GM19372 (cell line): ENCODE measurements at regions not wholly inside any gene's neighbourhood (a gene's known extent, or its start where the extent isn't known, plus 50 kb on each side); places are given as distances from the start of the nearest gene placed in this dataset.
"Not testable (repeated sequence)": the region's sequence is repeated elsewhere in the genome, so short reads cannot be mapped to it uniquely, and the experiment has no call there.

ENCODE experiments used
- ATAC-seq: cut with Tn5 transposase; IDR thresholded peaks from one replicate; pipeline ENCODE4 v1.9.1; 2021; ENCODE audit warnings: mild to moderate bottlenecking, low read depth, moderate library complexity; ENCODE audit not compliant: unreplicated experiment

- no peak for ATAC-seq
Measured at GRCh38 chr5:40453689-40454088, 226.0 kb upstream of the PTGER4 start.

DNA sequence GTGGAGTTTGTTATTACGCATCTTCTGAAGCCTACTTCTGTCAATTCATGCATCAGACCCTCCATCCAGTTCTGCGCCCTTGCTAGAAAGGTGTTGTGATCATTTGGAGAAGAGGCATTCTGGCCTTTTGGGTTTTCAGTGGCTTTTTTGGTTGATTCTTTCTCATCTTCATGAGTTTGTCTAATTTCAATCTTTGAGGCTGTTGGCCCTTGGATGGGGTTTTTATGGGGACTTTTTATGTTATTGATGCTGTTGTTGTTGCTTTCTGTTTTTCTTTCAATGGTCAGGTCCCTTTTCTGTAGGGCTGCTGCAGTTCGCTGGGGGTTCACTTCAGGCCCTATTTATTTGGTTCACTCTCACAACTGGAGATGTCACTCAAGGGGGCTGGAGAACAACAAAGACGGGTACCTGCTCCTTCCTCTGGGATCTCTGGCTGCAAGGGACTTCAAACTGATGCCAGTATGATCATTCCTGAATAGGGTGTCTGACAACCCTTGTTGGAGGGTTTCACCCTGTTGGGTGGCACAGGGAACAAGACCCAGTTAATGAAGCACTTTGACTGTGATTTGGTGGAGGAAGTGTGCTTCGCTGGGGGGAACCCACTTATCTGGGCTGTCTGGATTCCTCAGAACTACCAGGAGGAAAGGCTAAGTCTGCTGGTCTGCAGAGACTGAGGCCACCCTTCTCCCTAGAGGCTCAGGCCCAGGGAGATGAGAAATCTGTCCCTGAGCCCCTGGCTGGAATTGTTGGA is 226.7 kb upstream of the PTGER4 start:
- no peak for ATAC-seq

- ATAC-seq: no peak
Measured at GRCh38 chr5:40447438-40447837, 232.3 kb upstream of the PTGER4 start.

- no peak for ATAC-seq
Measured at GRCh38 chr5:40446910-40447309, 232.8 kb upstream of the PTGER4 start.

DNA sequence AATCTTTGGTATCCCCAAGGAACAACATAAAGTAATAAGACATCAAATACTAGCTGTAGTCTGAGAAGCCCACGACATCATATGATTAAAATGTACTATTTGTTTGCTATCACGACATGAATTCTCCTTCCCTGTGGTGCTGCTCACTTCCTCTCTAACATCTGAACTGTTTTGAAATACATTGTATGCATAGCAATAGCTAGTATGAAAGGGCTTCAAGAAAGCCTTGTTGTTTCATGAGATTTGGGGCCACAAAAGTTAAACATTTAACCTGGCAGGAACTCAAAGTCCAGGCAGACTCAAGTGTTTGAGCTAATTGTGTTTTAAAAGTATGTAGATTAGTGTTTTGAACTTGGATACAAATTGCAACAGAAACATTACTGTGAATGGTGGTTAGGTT is 237.4 kb upstream of the PTGER4 start:
- peak; percentile 56 for ATAC-seq

GRCh38 chr5:40441733-40442132 is 238.0 kb upstream of the PTGER4 start:
- ATAC-seq: peak; percentile 42

- ATAC-seq: no peak
Measured at GRCh38 chr5:40440746-40441145, 239.0 kb upstream of the PTGER4 start.

DNA sequence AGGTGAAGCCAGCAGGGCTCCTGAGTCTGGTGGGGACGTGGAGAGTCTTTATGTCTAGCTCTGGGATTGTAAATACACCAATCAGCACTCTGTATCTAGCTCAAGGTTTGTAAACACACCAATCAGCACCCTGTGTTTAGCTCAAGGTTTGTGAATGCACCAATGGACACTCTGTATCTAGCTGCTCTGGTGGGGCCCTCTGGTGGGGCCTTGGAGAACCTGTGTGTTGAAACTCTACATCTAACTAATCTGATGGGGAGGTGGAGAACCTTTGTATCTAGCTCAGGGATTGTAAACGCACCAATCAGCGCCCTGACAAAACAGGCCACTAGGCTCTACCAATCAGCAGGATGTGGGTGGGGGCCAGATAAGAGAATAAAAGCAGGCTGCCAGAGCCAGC is 240.6 kb upstream of the PTGER4 start:
- not testable (repeated sequence) for ATAC-seq

GRCh38 chr5:40438646-40439045 is 241.1 kb upstream of the PTGER4 start:
- ATAC-seq: not testable (repeated sequence)

DNA sequence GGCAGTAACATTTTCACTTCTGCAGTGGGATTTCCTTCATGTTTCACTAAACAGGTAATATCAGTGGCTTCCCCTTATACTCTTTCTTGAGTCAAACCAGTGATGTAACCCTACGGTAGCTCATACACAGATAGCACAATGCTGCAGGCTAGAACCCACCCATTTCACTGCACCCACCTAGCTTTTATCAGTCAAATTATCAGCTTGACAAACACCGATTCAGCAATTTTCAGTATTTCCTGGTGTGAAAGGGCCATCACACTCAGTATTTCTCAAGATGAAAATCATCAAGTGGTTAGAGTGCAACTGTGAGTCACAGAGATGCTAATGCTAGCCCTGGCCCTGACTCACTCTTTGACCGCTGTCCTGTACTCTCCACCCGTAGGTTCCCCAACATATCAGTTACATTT is 242.3 kb upstream of the PTGER4 start:
- ATAC-seq: peak; percentile 29

DNA sequence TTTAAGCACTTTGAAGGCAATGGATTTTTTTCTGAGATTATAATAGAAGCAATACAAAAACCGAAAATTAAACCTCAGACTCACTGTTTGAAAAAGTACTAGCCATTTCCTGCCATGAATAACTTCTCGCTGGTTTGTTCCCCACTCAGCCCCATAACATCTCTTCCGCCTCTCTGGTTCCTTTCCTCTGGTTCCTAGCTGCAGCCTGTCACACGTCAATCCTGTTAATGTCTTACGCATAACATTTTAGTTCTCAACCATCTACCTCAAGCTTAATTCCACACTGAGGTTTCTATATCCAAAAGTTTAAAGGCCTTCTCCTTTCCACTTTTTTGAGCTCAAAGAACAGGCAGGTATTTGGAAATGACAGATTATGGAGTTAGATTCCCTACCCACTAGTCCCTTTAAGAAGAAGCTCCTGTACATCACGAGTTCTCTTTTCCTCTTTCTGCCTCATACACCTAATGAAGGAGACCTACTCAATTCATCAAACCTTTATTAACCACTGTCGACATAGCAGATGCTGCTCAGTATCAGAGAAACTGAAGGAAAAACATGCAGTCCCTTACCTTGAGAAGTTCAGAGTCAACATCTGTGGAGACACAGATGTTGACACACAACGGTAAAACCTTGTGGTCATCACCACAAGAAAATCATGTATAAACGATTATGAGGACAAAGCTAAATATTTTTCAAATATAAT is 243.0 kb upstream of the PTGER4 start:
- ATAC-seq: peak; percentile 50

DNA sequence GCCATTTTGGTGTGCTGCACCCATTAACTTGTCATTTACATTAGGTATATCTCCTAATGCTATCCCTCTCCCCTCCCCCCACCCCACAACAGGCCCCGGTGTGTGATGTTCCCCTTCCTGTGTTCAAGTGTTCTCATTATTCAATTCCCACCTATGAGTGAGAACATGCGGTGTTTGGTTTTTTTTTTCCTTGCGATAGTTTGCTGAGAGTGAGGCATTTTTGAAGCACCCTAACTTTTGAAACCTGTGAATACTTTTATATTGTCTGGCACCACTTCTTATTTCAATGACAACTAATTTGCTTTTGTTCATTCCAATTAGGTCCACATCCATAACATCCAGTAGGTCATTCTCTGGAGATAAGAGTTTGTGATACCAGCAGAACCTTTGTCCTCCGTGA is 244.0 kb upstream of the PTGER4 start:
- ATAC-seq: not testable (repeated sequence)

GRCh38 chr5:40432836-40433235 is 246.9 kb upstream of the PTGER4 start:
- ATAC-seq: no peak

DNA sequence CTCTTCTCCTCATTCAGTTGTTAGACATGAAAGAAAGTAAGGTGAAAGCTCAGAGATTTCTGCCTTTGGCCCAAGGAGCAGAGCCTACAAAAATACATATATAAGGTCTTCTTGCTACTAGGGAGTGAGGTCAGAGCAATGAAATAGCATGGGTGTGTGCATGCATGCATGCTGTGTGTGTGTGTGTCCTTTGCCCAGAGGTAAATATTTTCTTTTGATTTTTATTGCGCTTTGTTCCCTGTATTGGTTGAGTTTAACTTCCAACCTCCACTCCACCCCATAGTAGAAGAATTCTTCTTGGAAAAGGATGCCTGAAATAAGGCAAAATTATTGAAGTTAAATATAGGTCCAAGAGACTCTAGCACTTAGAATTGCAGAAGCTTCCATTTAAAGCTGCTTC is 248.0 kb upstream of the PTGER4 start:
- ATAC-seq: no peak

DNA sequence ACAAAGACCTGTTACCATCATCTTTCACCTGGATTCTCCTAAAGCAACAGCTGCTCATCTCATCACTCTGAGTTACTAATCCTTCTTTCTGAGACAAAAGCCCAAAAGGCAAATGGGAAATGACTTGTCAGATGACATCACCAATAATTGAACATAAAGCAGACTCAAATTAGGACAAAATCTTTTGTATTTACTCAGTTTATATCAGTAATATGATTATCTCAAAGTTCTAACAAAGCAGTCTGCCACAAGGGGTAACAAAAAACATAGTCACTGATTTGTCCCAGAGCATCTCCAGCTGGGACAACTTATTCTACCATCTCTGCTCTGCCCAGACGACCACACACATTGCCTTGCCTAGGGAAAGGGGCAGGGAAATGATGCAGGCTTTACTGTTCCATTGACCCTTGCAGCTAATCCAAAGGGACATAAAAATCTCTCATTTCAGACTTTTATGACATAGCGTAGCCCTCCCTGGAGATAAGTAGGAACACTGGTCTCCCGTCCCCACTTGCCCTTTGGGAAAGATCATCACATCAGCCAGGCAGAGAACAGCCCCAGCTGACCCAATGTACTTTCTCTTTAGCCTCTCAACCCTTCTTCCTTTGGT is 249.5 kb upstream of the PTGER4 start:
- no peak for ATAC-seq

- no peak for ATAC-seq
Measured at GRCh38 chr5:40429258-40430100, 250.2 kb upstream of the PTGER4 start.

DNA sequence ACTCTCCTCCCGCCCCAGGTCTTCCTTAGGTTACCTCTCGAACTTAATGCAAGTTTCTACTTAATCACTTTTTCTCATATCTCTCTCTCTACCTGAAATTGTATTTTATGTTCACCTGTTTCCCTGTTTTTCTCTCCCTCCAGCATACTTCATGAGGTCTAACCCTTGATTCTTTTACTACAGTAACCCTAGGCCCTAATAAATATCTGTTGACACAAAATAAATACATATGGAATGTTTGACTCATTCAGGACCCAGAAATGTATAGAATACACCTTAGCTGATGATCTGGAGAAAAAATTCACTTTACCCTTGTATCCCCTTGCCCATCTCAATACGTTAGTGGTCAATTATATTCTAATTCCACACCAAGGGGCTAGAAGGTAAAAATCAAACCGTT is 250.9 kb upstream of the PTGER4 start:
- ATAC-seq: no peak

GRCh38 chr5:40428126-40428525 is 251.6 kb upstream of the PTGER4 start:
- no peak for ATAC-seq

- not testable (repeated sequence) for ATAC-seq
Measured at GRCh38 chr5:40417046-40417810, 262.5 kb upstream of the PTGER4 start.

- ATAC-seq: no peak
Measured at GRCh38 chr5:40416588-40416987, 263.1 kb upstream of the PTGER4 start.
